ENCODE measurements at regions not wholly inside any gene's neighbourhood (a gene's known extent, or its start where the extent isn't known, plus 50 kb on each side); places are given as distances from the start of the nearest gene placed in this dataset.
A peak's percentile ranks its signal among the peaks of the same experiment; 100 is the strongest.

DNA sequence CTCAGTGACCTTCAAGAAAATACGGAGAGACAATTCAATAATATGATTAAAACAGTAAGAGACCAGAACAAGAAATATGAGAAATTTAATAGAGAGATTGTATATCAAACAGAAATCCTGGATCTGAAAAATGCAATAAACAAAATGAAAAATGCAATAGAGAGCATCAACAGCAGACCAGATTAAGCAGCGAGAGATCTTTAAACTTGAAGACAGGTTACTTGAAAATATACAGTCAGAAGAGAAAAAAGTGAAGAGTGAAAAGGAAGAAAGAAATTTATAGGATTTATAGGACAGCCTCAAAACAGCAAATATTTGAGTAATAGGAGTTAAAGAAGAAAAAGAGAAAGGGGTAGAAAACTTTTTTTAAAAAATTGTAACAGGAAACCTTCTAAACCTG lies 813.9 kb upstream of the GRM7 start:
- Histone ChIP-seq H3K27ac (replicated peaks; ENCODE audit: low read length) (no peak overlapping the region), H2BK15ac (ENCODE audit: low read length) (no peak overlapping the region), H2BK12ac (ENCODE audit: low read length) (no peak overlapping the region), H2BK120ac (ENCODE audit: low read depth, low read length) (no peak overlapping the region), H2BK5ac (ENCODE audit: low read length) (no peak overlapping the region), H3K23ac (ENCODE audit: low read depth, low read length, poor library complexity) (no peak overlapping the region), H3K18ac (ENCODE audit: low read length) (no peak overlapping the region), H3K36me3 (replicated peaks in 1 of 2; ENCODE audit: control insufficient read depth in 2 of 2, insufficient read depth in 2 of 2, low read length in 2 of 2) (no peaks in the 10 kb centered on the region), H3K27me3 (ENCODE audit: control insufficient read depth in 3 of 3, insufficient read depth in 3 of 3, low read depth in 1 of 3, low read length in 3 of 3) (no peaks in the 10 kb centered on the region), H3K14ac (ENCODE audit: low read length) (no peak overlapping the region), H2AK5ac (ENCODE audit: low read depth, low read length) (no peak overlapping the region), H4K91ac (ENCODE audit: low read depth, low read length, poor library complexity) (no peak overlapping the region), H3K4me3 (ENCODE audit: low read length in 2 of 2) (no peak overlapping the region), H3K79me1 (ENCODE audit: low read depth, low read length) (no peaks in the 10 kb centered on the region), H2AFZ (ENCODE audit: low read length) (no peak overlapping the region), H3K4ac (ENCODE audit: low read length) (no peak overlapping the region), H3K9ac (ENCODE audit: low read depth, low read length, poor library complexity) (no peak overlapping the region), H3K4me1 (ENCODE audit: control insufficient read depth in 2 of 2, insufficient read depth in 1 of 2, low read depth in 1 of 2, low read length in 2 of 2) (no peaks in the 10 kb centered on the region), H3K4me2 (ENCODE audit: insufficient read depth, low read length, poor library complexity, severe bottlenecking) (no peak overlapping the region), H3K9me3 (replicated peaks in 1 of 2; ENCODE audit: control insufficient read depth in 2 of 2, insufficient read depth in 1 of 2, low read depth in 1 of 2, low read length in 2 of 2) (peaks cover 0 to 4% of the 10 kb centered on the region in 2 donors), H4K8ac (ENCODE audit: low read depth, low read length) (no peak overlapping the region)
- DNase-seq (ENCODE audit: low spot score) = no peak
- no CpG with 5 or more reads among the region's 2 CpGs for WGBS, 2 donors (ENCODE audit: extremely low coverage in 2 of 2, insufficient read length in 2 of 2, insufficient replicate concordance in 1 of 2)

DNA sequence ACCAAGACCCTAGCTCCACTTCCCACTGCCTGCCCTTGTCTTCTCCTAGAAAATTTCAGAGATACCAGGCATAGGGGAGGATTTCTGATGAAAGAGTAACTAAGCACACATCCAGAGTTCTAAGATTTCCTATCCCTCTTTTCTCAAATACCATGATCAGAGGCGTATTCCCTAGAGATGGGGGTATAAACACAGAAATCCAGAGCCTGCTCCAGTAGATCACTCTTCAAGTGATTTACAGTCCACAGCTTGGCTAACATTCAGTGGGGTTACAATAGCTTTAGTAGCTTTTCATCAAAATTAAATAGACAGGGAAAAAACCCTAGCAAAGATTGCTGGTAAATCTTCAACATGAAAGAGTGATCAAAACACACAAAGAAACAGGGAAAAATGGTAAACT lies 800.7 kb upstream of the GRM7 start:
- Histone ChIP-seq H2BK120ac (ENCODE audit: low read depth, low read length) (no peak overlapping the region), H3K79me1 (ENCODE audit: low read depth, low read length) (no peaks in the 10 kb centered on the region), H3K9ac (ENCODE audit: low read depth, low read length, poor library complexity) (no peak overlapping the region), H3K4ac (ENCODE audit: low read length) (no peak overlapping the region), H3K27me3 (ENCODE audit: control insufficient read depth in 3 of 3, insufficient read depth in 3 of 3, low read depth in 1 of 3, low read length in 3 of 3) (no peaks in the 10 kb centered on the region), H3K27ac (replicated peaks; ENCODE audit: low read length) (no peak overlapping the region), H4K8ac (ENCODE audit: low read depth, low read length) (no peak overlapping the region), H2BK15ac (ENCODE audit: low read length) (no peak overlapping the region), H3K18ac (ENCODE audit: low read length) (no peak overlapping the region), H2BK5ac (ENCODE audit: low read length) (no peak overlapping the region), H3K14ac (ENCODE audit: low read length) (no peak overlapping the region), H3K36me3 (replicated peaks in 1 of 2; ENCODE audit: control insufficient read depth in 2 of 2, insufficient read depth in 2 of 2, low read length in 2 of 2) (no peaks in the 10 kb centered on the region), H2BK12ac (ENCODE audit: low read length) (no peak overlapping the region), H2AFZ (ENCODE audit: low read length) (no peak overlapping the region), H4K91ac (ENCODE audit: low read depth, low read length, poor library complexity) (no peak overlapping the region), H3K4me1 (ENCODE audit: control insufficient read depth in 2 of 2, insufficient read depth in 1 of 2, low read depth in 1 of 2, low read length in 2 of 2) (peaks cover 1 to 14% of the 10 kb centered on the region in 2 donors), H2AK5ac (ENCODE audit: low read depth, low read length) (no peak overlapping the region), H3K4me3 (ENCODE audit: low read length in 2 of 2) (no peak overlapping the region), H3K9me3 (replicated peaks in 1 of 2; ENCODE audit: control insufficient read depth in 2 of 2, insufficient read depth in 1 of 2, low read depth in 1 of 2, low read length in 2 of 2) (no peaks in the 10 kb centered on the region), H3K23ac (ENCODE audit: low read depth, low read length, poor library complexity) (no peak overlapping the region), H3K4me2 (ENCODE audit: insufficient read depth, low read length, poor library complexity, severe bottlenecking) (no peak overlapping the region)
- DNase-seq (ENCODE audit: low spot score) = no peak
- no CpG with 5 or more reads among the region's 1 CpG for WGBS, 2 donors (ENCODE audit: extremely low coverage in 2 of 2, insufficient read length in 2 of 2, insufficient replicate concordance in 1 of 2)

DNA sequence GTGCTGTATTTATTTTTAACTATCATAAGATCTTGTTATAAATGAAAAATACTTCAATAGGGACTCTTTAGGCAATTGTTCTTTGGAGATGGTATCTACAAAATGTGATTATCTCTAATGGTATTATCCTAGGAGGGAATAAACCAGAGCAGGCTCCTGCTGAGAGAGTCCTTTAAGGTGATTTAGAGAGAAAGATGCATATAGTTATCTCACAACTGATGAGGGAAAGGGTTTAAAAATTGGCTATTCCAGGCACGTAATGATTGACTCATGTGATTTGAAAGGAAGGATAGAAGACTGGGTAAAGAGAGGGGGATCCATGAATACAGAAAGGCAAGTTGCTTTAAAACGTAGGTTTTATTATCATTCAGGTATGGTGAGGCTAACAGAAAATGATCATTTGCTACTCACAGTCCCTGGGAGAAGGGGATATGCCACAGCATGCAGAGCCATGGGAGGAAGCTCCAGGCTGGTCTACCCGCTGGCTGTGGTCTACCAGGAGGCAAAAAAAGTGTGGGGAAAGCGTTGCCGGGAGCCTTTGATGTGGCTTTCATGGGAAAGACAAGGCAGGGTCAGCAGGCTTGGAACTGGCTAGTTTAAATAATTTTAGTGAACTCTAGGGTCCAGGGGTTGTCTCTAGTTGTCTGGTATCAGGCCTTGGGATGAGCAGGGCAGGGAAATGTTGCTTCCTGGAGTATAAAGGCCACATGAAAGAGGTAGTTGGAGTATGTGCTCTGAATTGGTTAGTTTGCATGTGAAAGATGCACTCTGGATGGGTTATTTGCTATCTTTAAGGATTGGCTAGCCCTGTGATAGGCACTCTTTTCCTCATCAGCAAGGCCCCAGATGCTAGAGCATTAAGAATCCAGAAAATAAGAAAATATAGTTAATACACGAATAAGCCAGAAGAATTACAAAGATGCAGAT lies 798.4 kb upstream of the GRM7 start:
- H3K9me3 ChIP-seq (replicated peaks in 1 of 2; ENCODE audit: control insufficient read depth in 2 of 2, insufficient read depth in 1 of 2, low read depth in 1 of 2, low read length in 2 of 2) = no peaks in the 10 kb centered on the region
- H2AFZ ChIP-seq (ENCODE audit: low read length) = peak overlapping the region; percentile 35
- WGBS, 2 donors (ENCODE audit: extremely low coverage in 2 of 2, insufficient read length in 2 of 2, insufficient replicate concordance in 1 of 2) = no CpG with 5 or more reads among the region's 6 CpGs
- H2BK120ac ChIP-seq (ENCODE audit: low read depth, low read length) = no peak overlapping the region
- H3K4ac ChIP-seq (ENCODE audit: low read length) = no peak overlapping the region
- H4K91ac ChIP-seq (ENCODE audit: low read depth, low read length, poor library complexity) = no peak overlapping the region
- no peak overlapping the region for H2BK15ac ChIP-seq (ENCODE audit: low read length)
- no peak overlapping the region for H4K8ac ChIP-seq (ENCODE audit: low read depth, low read length)
- H2AK5ac ChIP-seq (ENCODE audit: low read depth, low read length) = no peak overlapping the region
- H3K27me3 ChIP-seq (ENCODE audit: control insufficient read depth in 3 of 3, insufficient read depth in 3 of 3, low read depth in 1 of 3, low read length in 3 of 3) = no peaks in the 10 kb centered on the region
- H3K36me3 ChIP-seq (replicated peaks in 1 of 2; ENCODE audit: control insufficient read depth in 2 of 2, insufficient read depth in 2 of 2, low read length in 2 of 2) = no peaks in the 10 kb centered on the region
- no peak overlapping the region for H3K4me2 ChIP-seq (ENCODE audit: insufficient read depth, low read length, poor library complexity, severe bottlenecking)
- no peaks in the 10 kb centered on the region for H3K79me1 ChIP-seq (ENCODE audit: low read depth, low read length)
- H3K27ac ChIP-seq (replicated peaks; ENCODE audit: low read length) = no peak overlapping the region
- no peak overlapping the region for H3K4me3 ChIP-seq (ENCODE audit: low read length in 2 of 2)
- H3K23ac ChIP-seq (ENCODE audit: low read depth, low read length, poor library complexity) = no peak overlapping the region
- H3K14ac ChIP-seq (ENCODE audit: low read length) = no peak overlapping the region
- DNase-seq (ENCODE audit: low spot score) = no peak
- no peak overlapping the region for H3K9ac ChIP-seq (ENCODE audit: low read depth, low read length, poor library complexity)
- H3K4me1 ChIP-seq (ENCODE audit: control insufficient read depth in 2 of 2, insufficient read depth in 1 of 2, low read depth in 1 of 2, low read length in 2 of 2) = peaks cover 1 to 15% of the 10 kb centered on the region in 2 donors
- no peak overlapping the region for H2BK5ac ChIP-seq (ENCODE audit: low read length)
- H3K18ac ChIP-seq (ENCODE audit: low read length) = no peak overlapping the region
- no peak overlapping the region for H2BK12ac ChIP-seq (ENCODE audit: low read length)

DNA sequence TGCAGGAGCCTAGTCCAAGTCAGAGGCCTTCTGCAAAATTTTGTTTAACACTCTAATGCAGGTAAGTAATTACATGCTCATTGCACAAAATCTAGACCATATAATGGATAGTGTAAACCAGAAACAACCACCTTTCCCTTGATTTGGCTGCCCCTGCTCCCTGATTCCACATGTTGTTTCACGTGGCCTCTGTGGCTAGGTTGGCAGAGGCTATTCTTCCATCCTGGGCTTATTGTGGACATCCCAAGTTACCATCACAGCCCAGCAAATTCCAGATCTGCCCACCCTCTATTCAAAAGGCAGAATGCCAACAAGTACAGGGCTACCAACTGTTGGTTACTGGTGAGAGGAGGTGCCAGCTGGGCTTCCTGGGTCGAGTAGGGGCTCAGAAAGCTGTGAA lies 794.5 kb upstream of the GRM7 start:
- Histone ChIP-seq H4K8ac (ENCODE audit: low read depth, low read length) (no peak overlapping the region), H2AFZ (ENCODE audit: low read length) (no peak overlapping the region), H2BK120ac (ENCODE audit: low read depth, low read length) (no peak overlapping the region), H3K27ac (replicated peaks; ENCODE audit: low read length) (no peak overlapping the region), H3K79me1 (ENCODE audit: low read depth, low read length) (no peaks in the 10 kb centered on the region), H3K9me3 (replicated peaks in 1 of 2; ENCODE audit: control insufficient read depth in 2 of 2, insufficient read depth in 1 of 2, low read depth in 1 of 2, low read length in 2 of 2) (no peaks in the 10 kb centered on the region), H3K4me3 (ENCODE audit: low read length in 2 of 2) (no peak overlapping the region), H3K36me3 (replicated peaks in 1 of 2; ENCODE audit: control insufficient read depth in 2 of 2, insufficient read depth in 2 of 2, low read length in 2 of 2) (no peaks in the 10 kb centered on the region), H2BK15ac (ENCODE audit: low read length) (no peak overlapping the region), H2BK5ac (ENCODE audit: low read length) (no peak overlapping the region), H3K18ac (ENCODE audit: low read length) (no peak overlapping the region), H3K4me1 (ENCODE audit: control insufficient read depth in 2 of 2, insufficient read depth in 1 of 2, low read depth in 1 of 2, low read length in 2 of 2) (peaks cover 1 to 15% of the 10 kb centered on the region in 2 donors), H3K4ac (ENCODE audit: low read length) (no peak overlapping the region), H3K27me3 (ENCODE audit: control insufficient read depth in 3 of 3, insufficient read depth in 3 of 3, low read depth in 1 of 3, low read length in 3 of 3) (no peaks in the 10 kb centered on the region), H4K91ac (ENCODE audit: low read depth, low read length, poor library complexity) (no peak overlapping the region), H3K23ac (ENCODE audit: low read depth, low read length, poor library complexity) (no peak overlapping the region), H3K14ac (ENCODE audit: low read length) (no peak overlapping the region), H2BK12ac (ENCODE audit: low read length) (no peak overlapping the region), H3K9ac (ENCODE audit: low read depth, low read length, poor library complexity) (no peak overlapping the region), H2AK5ac (ENCODE audit: low read depth, low read length) (no peak overlapping the region), H3K4me2 (ENCODE audit: insufficient read depth, low read length, poor library complexity, severe bottlenecking) (no peak overlapping the region)
- WGBS, 2 donors (ENCODE audit: extremely low coverage in 2 of 2, insufficient read length in 2 of 2, insufficient replicate concordance in 1 of 2) = no CpG with 5 or more reads among the region's 2 CpGs
- DNase-seq (ENCODE audit: low spot score) = no peak
